PC-3 (cell line): ENCODE measurements at regions not wholly inside any gene's neighbourhood (a gene's known extent, or its start where the extent isn't known, plus 50 kb on each side); places are given as distances from the start of the nearest gene placed in this dataset.

Experiments used
- EZH2 ChIP-seq: fragments of 300-600 bp; sonication (generic); IDR thresholded peaks from one replicate; pipeline ENCODE4 v1.6.1; 2017; ENCODE audit warnings: antibody characterized with exemption, mild to moderate bottlenecking, low read length; ENCODE audit not compliant: unreplicated experiment
- TF ChIP-seq, protein P1 (sequence below): fragments of 300-600 bp; sonication (generic); conservative IDR thresholded peaks from 2 replicates; pipeline ENCODE4 v1.5.1; 2017; ENCODE audit warnings: antibody characterized with exemption, low read depth, mild to moderate bottlenecking, low read length

- no peak for TF ChIP-seq EZH2
- TF ChIP-seq, protein P1, sequence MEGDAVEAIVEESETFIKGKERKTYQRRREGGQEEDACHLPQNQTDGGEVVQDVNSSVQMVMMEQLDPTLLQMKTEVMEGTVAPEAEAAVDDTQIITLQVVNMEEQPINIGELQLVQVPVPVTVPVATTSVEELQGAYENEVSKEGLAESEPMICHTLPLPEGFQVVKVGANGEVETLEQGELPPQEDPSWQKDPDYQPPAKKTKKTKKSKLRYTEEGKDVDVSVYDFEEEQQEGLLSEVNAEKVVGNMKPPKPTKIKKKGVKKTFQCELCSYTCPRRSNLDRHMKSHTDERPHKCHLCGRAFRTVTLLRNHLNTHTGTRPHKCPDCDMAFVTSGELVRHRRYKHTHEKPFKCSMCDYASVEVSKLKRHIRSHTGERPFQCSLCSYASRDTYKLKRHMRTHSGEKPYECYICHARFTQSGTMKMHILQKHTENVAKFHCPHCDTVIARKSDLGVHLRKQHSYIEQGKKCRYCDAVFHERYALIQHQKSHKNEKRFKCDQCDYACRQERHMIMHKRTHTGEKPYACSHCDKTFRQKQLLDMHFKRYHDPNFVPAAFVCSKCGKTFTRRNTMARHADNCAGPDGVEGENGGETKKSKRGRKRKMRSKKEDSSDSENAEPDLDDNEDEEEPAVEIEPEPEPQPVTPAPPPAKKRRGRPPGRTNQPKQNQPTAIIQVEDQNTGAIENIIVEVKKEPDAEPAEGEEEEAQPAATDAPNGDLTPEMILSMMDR = no peak
Observed at GRCh38 chr10:29098423-29098822, 190.4 kb upstream of the LYZL1 start.
